ENCODE measurements at regions not wholly inside any gene's neighbourhood (a gene's known extent, or its start where the extent isn't known, plus 50 kb on each side); places are given as distances from the start of the nearest gene placed in this dataset.
A peak's percentile ranks its signal among the peaks of the same experiment; 100 is the strongest.

- FAIRE-seq (peak; percentile 97), ATAC-seq (peak; percentile 75), DNase-seq (ENCODE audit: low spot score) (peak; percentile 100)
- ChIA-PET POLR2A (interaction anchor here (0.8 to 18.0 kb wide), 24 partner anchors 4 to 305 kb away, joined by 3 to 763 read pairs (median 5); partner anchors contain the start of gene RRBP1), CTCF (ENCODE audit: low intra/inter-chr PET ratio, low total read pairs) (no interaction called here)
- in situ Hi-C loops (cut with HindIII; ENCODE audit: extremely low pct_ligation_motif_present, low pct_unique_long_range_greater_than_20kb), result no loop called here
- WGBS (ENCODE audit: low lambda C conversion rate), result 4% methylated on average over 9 of the region's 11 CpGs
- peak overlapping the region; percentile 77 for H3K27ac ChIP-seq (ENCODE audit: extremely low read length, insufficient read depth, low read length)
- H3K9me3 ChIP-seq (ENCODE audit: low read length), result no peaks in the 10 kb centered on the region
- no peaks in the 10 kb centered on the region for H3K36me3 ChIP-seq (replicated peaks in 1 of 2; ENCODE audit: control insufficient read depth in 1 of 2, insufficient read depth in 2 of 2, low read length in 2 of 2)
- H3K4me1 ChIP-seq (ENCODE audit: insufficient read depth, low read length), result peaks cover 91% of the 10 kb centered on the region
- peak overlapping the region; percentile 69 for H3K4me2 ChIP-seq (ENCODE audit: low read depth, low read length)
- peak overlapping the region; percentile 59 for H3K9ac ChIP-seq (ENCODE audit: insufficient read depth, low read depth, low read length)
- no peak overlapping the region for H2AFZ ChIP-seq (ENCODE audit: low read length)
- BruUV-seq (replicated peaks), result no TSS peak
- intact Hi-C loops (cut with micrococcal nuclease; ENCODE audit: unreplicated experiment), result loop anchor here (1.0 kb wide), 2 partner anchors 12 to 34 kb away; no protein-coding TSS in a partner anchor
- no peaks in the 10 kb centered on the region for H3K79me2 ChIP-seq (ENCODE audit: insufficient read depth, low read length)
- H3K4me3 ChIP-seq (replicated peaks in 1 of 3; ENCODE audit: insufficient read depth in 1 of 3, low read depth in 2 of 3, low read length in 3 of 3), result peak overlapping the region in 1 of 3 experiments; percentile 52; a peak in 2 of 6 replicates
- no peaks in the 10 kb centered on the region for H4K20me1 ChIP-seq (ENCODE audit: insufficient read depth, low read length)
- H3K27me3 ChIP-seq (ENCODE audit: control insufficient read depth in 1 of 2, insufficient read depth in 2 of 2, low read length in 2 of 2), result no peaks in the 10 kb centered on the region
- TF ChIP-seq CREM (IDR thresholded peaks at IDR 0.05), result peak; percentile 97
- TF ChIP-seq CREM (CRISPR knock-in tag; IDR thresholded peaks at IDR 0.05), result no peak
- peak; percentile 71; the same call in 1 of the 2 replicates for TF ChIP-seq ZNF460 (CRISPR knock-in tag; IDR thresholded peaks at IDR 0.05; ENCODE audit: borderline replicate concordance)
- TF ChIP-seq NFKBIZ (CRISPR knock-in tag; IDR thresholded peaks at IDR 0.05), result peak; percentile 99
- TF ChIP-seq KMT2A (CRISPR knock-in tag; IDR thresholded peaks at IDR 0.05), result peak; percentile 73
- TF ChIP-seq SAP130 (CRISPR knock-in tag; IDR thresholded peaks at IDR 0.05; ENCODE audit: low read depth), result peak; percentile 98
- TF ChIP-seq ZNF567 (CRISPR knock-in tag; IDR thresholded peaks at IDR 0.05; ENCODE audit: borderline replicate concordance), result peak; percentile 97; the same call in 1 of the 2 replicates
- peak; percentile 99 for TF ChIP-seq SNAI1 (CRISPR knock-in tag; IDR thresholded peaks at IDR 0.05; ENCODE audit: borderline replicate concordance)
- no peak for TF ChIP-seq ZNF382 (CRISPR knock-in tag; IDR thresholded peaks at IDR 0.05; ENCODE audit: borderline replicate concordance)
- TF ChIP-seq NRL (CRISPR knock-in tag; IDR thresholded peaks at IDR 0.05; ENCODE audit: borderline replicate concordance), result peak; percentile 23; the same call in 1 of the 2 replicates
- TF ChIP-seq ZNF362 (CRISPR knock-in tag; IDR thresholded peaks at IDR 0.05; ENCODE audit: borderline replicate concordance), result peak; percentile 91
- no peak for TF ChIP-seq ZNF33A (CRISPR knock-in tag; IDR thresholded peaks at IDR 0.05; ENCODE audit: borderline replicate concordance)
- peak; percentile 80 for TF ChIP-seq KMT2B (CRISPR knock-in tag; IDR thresholded peaks at IDR 0.05)
- peak; percentile 97 for TF ChIP-seq ZNF564 (CRISPR knock-in tag; IDR thresholded peaks at IDR 0.05)
- peak; percentile 59 to 63 for TF ChIP-seq POLR2A (IDR thresholded peaks at IDR 0.05; ENCODE audit: insufficient read depth in 1 of 2, low read depth in 2 of 2, low read length in 2 of 2)
- no peak; the same call in 1 of the 2 replicates for TF ChIP-seq ZHX2 (IDR thresholded peaks at IDR 0.05; ENCODE audit: low read depth)
- TF ChIP-seq ZHX2 (CRISPR knock-in tag; IDR thresholded peaks at IDR 0.05; ENCODE audit: borderline replicate concordance), result no peak
- peak; percentile 97 for TF ChIP-seq CCAR2 (optimal IDR thresholded peaks at IDR 0.05; ENCODE audit: low read depth, low read length)
- TF ChIP-seq HOXA7 (CRISPR knock-in tag; IDR thresholded peaks at IDR 0.05), result no peak
Observed at GRCh38 chr20:17863577-17864292, 104.9 kb downstream of the SNX5 start.

All from HepG2 (cell line).